ENCODE measurements at regions not wholly inside any gene's neighbourhood (a gene's known extent, or its start where the extent isn't known, plus 50 kb on each side); places are given as distances from the start of the nearest gene placed in this dataset.

GRCh38 chr13:73551736-73552135 lies 492.9 kb downstream of the KLF5 start:
- no peak for TF ChIP-seq EZH2 (IDR thresholded peaks at IDR 0.05)
- TF ChIP-seq, protein P1, sequence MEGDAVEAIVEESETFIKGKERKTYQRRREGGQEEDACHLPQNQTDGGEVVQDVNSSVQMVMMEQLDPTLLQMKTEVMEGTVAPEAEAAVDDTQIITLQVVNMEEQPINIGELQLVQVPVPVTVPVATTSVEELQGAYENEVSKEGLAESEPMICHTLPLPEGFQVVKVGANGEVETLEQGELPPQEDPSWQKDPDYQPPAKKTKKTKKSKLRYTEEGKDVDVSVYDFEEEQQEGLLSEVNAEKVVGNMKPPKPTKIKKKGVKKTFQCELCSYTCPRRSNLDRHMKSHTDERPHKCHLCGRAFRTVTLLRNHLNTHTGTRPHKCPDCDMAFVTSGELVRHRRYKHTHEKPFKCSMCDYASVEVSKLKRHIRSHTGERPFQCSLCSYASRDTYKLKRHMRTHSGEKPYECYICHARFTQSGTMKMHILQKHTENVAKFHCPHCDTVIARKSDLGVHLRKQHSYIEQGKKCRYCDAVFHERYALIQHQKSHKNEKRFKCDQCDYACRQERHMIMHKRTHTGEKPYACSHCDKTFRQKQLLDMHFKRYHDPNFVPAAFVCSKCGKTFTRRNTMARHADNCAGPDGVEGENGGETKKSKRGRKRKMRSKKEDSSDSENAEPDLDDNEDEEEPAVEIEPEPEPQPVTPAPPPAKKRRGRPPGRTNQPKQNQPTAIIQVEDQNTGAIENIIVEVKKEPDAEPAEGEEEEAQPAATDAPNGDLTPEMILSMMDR (IDR thresholded peaks at IDR 0.05 in 2 of 3, conservative IDR thresholded peaks at IDR 0.05 in 1 of 3; ENCODE audit: borderline replicate concordance in 1 of 3, insufficient read depth in 1 of 3, low read depth in 2 of 3, low read length in 2 of 3) = no peak
- TF ChIP-seq POLR2A (IDR thresholded peaks at IDR 0.05; ENCODE audit: borderline replicate concordance, extremely low read depth, insufficient read depth, insufficient read length) = no peak
- no peak for TF ChIP-seq SP1 (IDR thresholded peaks at IDR 0.05; ENCODE audit: low read depth)
- TF ChIP-seq RAD21 (IDR thresholded peaks at IDR 0.05; ENCODE audit: low read depth) = no peak
- TF ChIP-seq ZFX (IDR thresholded peaks at IDR 0.05) = no peak
- TF ChIP-seq, protein P2, sequence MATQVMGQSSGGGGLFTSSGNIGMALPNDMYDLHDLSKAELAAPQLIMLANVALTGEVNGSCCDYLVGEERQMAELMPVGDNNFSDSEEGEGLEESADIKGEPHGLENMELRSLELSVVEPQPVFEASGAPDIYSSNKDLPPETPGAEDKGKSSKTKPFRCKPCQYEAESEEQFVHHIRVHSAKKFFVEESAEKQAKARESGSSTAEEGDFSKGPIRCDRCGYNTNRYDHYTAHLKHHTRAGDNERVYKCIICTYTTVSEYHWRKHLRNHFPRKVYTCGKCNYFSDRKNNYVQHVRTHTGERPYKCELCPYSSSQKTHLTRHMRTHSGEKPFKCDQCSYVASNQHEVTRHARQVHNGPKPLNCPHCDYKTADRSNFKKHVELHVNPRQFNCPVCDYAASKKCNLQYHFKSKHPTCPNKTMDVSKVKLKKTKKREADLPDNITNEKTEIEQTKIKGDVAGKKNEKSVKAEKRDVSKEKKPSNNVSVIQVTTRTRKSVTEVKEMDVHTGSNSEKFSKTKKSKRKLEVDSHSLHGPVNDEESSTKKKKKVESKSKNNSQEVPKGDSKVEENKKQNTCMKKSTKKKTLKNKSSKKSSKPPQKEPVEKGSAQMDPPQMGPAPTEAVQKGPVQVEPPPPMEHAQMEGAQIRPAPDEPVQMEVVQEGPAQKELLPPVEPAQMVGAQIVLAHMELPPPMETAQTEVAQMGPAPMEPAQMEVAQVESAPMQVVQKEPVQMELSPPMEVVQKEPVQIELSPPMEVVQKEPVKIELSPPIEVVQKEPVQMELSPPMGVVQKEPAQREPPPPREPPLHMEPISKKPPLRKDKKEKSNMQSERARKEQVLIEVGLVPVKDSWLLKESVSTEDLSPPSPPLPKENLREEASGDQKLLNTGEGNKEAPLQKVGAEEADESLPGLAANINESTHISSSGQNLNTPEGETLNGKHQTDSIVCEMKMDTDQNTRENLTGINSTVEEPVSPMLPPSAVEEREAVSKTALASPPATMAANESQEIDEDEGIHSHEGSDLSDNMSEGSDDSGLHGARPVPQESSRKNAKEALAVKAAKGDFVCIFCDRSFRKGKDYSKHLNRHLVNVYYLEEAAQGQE (IDR thresholded peaks at IDR 0.05; ENCODE audit: low read depth) = no peak
- no peak for TF ChIP-seq ZBTB33 (IDR thresholded peaks at IDR 0.05; ENCODE audit: extremely low read depth, insufficient replicate concordance, low read length)
- no peak for TF ChIP-seq SIN3A (IDR thresholded peaks at IDR 0.05; ENCODE audit: low read depth)
- no peak for TF ChIP-seq EGR1 (IDR thresholded peaks at IDR 0.05; ENCODE audit: low read depth)
- TF ChIP-seq YY1 (IDR thresholded peaks at IDR 0.05; ENCODE audit: extremely low read depth, insufficient replicate concordance, low read depth, low read length) = no peak
- TF ChIP-seq POLR2AphosphoS5 (IDR thresholded peaks at IDR 0.05; ENCODE audit: low read depth, low read length) = no peak
- no peak for TF ChIP-seq TCF7L2 (IDR thresholded peaks at IDR 0.05; ENCODE audit: borderline replicate concordance, extremely low read depth, insufficient read depth, insufficient read length)

Data from HCT116 (cell line).